ENCODE measurements at regions not wholly inside any gene's neighbourhood (a gene's known extent, or its start where the extent isn't known, plus 50 kb on each side); places are given as distances from the start of the nearest gene placed in this dataset.

GRCh38 chr1:50332941-50333594 lies 90.2 kb downstream of the DMRTA2 start:
- Histone ChIP-seq H3K9me3 (ENCODE audit: low read depth) (no peaks in the 10 kb centered on the region), H3F3A (ENCODE audit: insufficient read depth) (no peaks in the 10 kb centered on the region; the same call in 1 of the 2 replicates), H4K20me1 (ENCODE audit: insufficient read depth) (no peaks in the 10 kb centered on the region), H3K9me2 (ENCODE audit: insufficient read depth) (no peaks in the 10 kb centered on the region), H3K4me3 (peak overlapping the region; percentile 64), H3K27ac (no peak overlapping the region), H3K4me1 (ENCODE audit: insufficient read depth) (no peaks in the 10 kb centered on the region), H3K27me3 (replicated peaks; ENCODE audit: insufficient read depth) (peaks cover 12% of the 10 kb centered on the region), H3K36me3 (ENCODE audit: low read depth) (no peaks in the 10 kb centered on the region), H2AFZ (peak overlapping the region; percentile 90), H3K79me2 (ENCODE audit: insufficient read depth) (no peaks in the 10 kb centered on the region), H3K4me2 (ENCODE audit: unreplicated experiment) (peak overlapping the region; percentile 84), H3K9ac (no peak overlapping the region)
- 5 to 11% methylated on average over 36 to 41 of the region's 56 CpGs for WGBS, 2 experiments (ENCODE audit: low coverage in 1 of 2, low lambda C conversion rate in 2 of 2, missing lambda C conversion rate in 2 of 2)
- no peak for TF ChIP-seq EZH2phosphoT487 (IDR thresholded peaks at IDR 0.05; ENCODE audit: insufficient read depth, low read depth)
- DNase-seq: peak; percentile 68
- in situ Hi-C loops (cut with MboI): no loop called here

DNA sequence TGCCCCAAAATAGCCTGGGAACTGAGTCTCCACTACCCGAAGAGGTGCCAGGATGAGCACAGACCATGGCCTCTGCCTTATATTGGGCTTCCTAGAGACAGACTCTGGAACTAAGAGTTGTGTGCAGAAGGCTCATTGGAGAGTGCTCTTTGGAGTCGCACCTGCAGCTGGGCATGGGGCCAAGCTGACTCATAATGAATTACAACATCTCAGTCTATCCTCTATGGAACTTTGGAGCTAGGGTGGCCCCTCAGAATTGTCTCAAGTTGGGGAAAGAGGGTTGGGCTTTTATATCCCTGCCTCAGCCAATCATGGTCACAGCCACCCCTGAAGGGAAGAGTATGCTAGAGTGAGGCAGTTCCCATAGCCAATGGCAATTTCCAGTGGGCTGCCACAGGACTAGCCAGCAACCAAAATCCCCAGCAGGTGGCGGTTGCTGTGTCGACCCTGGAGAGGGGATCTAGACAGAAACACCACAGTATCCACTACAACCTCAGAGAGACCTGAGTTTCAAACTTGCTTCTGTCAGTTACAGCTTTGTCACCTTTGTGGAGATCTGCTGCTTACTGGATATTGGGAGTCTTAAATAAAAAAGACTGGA lies 93.8 kb downstream of the DMRTA2 start:
- Histone ChIP-seq H3K9me2 (ENCODE audit: insufficient read depth) (no peaks in the 10 kb centered on the region), H3K4me2 (ENCODE audit: unreplicated experiment) (no peak overlapping the region), H3K4me3 (no peak overlapping the region), H3K27ac (no peak overlapping the region), H3K36me3 (ENCODE audit: low read depth) (no peaks in the 10 kb centered on the region), H3K9ac (no peak overlapping the region), H3K27me3 (replicated peaks; ENCODE audit: insufficient read depth) (peaks cover 12% of the 10 kb centered on the region), H3K79me2 (ENCODE audit: insufficient read depth) (no peaks in the 10 kb centered on the region), H2AFZ (no peak overlapping the region), H3F3A (ENCODE audit: insufficient read depth) (no peaks in the 10 kb centered on the region; the same call in 1 of the 2 replicates), H4K20me1 (ENCODE audit: insufficient read depth) (no peaks in the 10 kb centered on the region), H3K4me1 (ENCODE audit: insufficient read depth) (no peaks in the 10 kb centered on the region), H3K9me3 (ENCODE audit: low read depth) (no peaks in the 10 kb centered on the region)
- 54% methylated on average over 4 of the region's 4 CpGs for WGBS, 2 experiments (ENCODE audit: low coverage in 1 of 2, low lambda C conversion rate in 2 of 2, missing lambda C conversion rate in 2 of 2)
- TF ChIP-seq EZH2 (IDR thresholded peaks at IDR 0.05; ENCODE audit: insufficient read depth, poor library complexity, severe bottlenecking): no peak
- no peak for TF ChIP-seq EZH2phosphoT487 (IDR thresholded peaks at IDR 0.05; ENCODE audit: insufficient read depth, low read depth)
- no peak for DNase-seq
- in situ Hi-C loops (cut with MboI): no loop called here

DNA sequence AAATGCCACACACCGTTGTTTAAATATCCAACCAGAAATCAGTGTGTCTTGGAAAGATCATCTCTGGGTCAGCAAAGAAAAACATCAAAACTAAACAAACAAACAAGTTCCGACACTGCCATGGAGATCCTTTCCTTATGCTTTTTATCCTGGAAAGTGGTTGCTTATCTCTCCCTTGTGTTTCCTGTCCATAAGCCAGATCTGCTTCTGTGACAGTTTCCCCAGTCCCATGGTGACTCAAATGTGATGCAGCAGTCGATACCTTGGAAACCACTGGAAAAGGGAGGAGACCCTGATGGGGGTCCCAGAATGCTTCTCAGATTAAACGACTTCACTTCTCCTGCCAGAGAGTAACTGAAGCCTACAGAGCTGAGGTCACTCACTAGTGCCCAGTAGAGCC lies 94.7 kb downstream of the DMRTA2 start:
- H3K9ac ChIP-seq: no peak overlapping the region

DNA sequence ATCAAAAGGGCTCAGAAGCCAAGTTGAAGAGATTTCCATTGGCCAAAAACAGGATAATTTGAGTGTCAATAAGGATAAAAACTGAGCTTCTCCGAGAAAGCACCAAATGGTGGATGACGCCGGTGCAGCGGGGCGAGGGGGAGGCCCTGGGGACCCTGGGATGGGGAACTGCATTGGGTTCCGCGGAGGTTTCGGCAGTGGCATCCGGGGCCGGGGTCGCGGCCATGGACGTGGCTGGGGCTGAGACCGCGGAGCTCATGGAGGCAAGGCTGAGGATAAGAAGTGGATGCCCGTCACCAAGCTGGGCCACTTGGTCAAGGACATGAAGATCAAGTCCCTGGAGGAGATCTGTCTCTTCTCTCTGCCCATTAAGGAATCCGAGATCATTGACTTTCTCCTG lies 97.2 kb downstream of the DMRTA2 start:
- Histone ChIP-seq H3K27me3 (replicated peaks; ENCODE audit: insufficient read depth) (no peaks in the 10 kb centered on the region), H3K36me3 (ENCODE audit: low read depth) (no peaks in the 10 kb centered on the region), H2AFZ (no peak overlapping the region), H3K4me3 (no peak overlapping the region), H3F3A (ENCODE audit: insufficient read depth) (no peaks in the 10 kb centered on the region), H4K20me1 (ENCODE audit: insufficient read depth) (no peaks in the 10 kb centered on the region), H3K4me2 (ENCODE audit: unreplicated experiment) (no peak overlapping the region), H3K27ac (no peak overlapping the region), H3K9me2 (ENCODE audit: insufficient read depth) (no peaks in the 10 kb centered on the region), H3K9me3 (ENCODE audit: low read depth) (no peaks in the 10 kb centered on the region), H3K9ac (no peak overlapping the region), H3K79me2 (ENCODE audit: insufficient read depth) (no peaks in the 10 kb centered on the region), H3K4me1 (ENCODE audit: insufficient read depth) (no peaks in the 10 kb centered on the region)
- 73 to 77% methylated on average over 17 of the region's 17 CpGs for WGBS, 2 experiments (ENCODE audit: low coverage in 1 of 2, low lambda C conversion rate in 2 of 2, missing lambda C conversion rate in 2 of 2)
- TF ChIP-seq EZH2phosphoT487 (IDR thresholded peaks at IDR 0.05; ENCODE audit: insufficient read depth, low read depth) (no peak), EZH2 (IDR thresholded peaks at IDR 0.05; ENCODE audit: insufficient read depth, poor library complexity, severe bottlenecking) (no peak)
- no peak for DNase-seq
- in situ Hi-C loops (cut with MboI): no loop called here

More for the DNA sequence above, 94.7 kb downstream of the DMRTA2 start:
- H3K9me2 ChIP-seq (ENCODE audit: insufficient read depth): no peaks in the 10 kb centered on the region
- H3K27me3 ChIP-seq (replicated peaks; ENCODE audit: insufficient read depth): peaks cover 12% of the 10 kb centered on the region
- H3K36me3 ChIP-seq (ENCODE audit: low read depth): no peaks in the 10 kb centered on the region
- H3F3A ChIP-seq (ENCODE audit: insufficient read depth): no peaks in the 10 kb centered on the region; the same call in 1 of the 2 replicates
- no peak overlapping the region for H2AFZ ChIP-seq
- no peak overlapping the region for H3K4me2 ChIP-seq (ENCODE audit: unreplicated experiment)
- no peak for DNase-seq
- TF ChIP-seq EZH2 (IDR thresholded peaks at IDR 0.05; ENCODE audit: insufficient read depth, poor library complexity, severe bottlenecking) (no peak), EZH2phosphoT487 (IDR thresholded peaks at IDR 0.05; ENCODE audit: insufficient read depth, low read depth) (no peak)
- H3K4me3 ChIP-seq: no peak overlapping the region
- H3K79me2 ChIP-seq (ENCODE audit: insufficient read depth): no peaks in the 10 kb centered on the region
- 12 to 19% methylated on average over 4 of the region's 4 CpGs for WGBS, 2 experiments (ENCODE audit: low coverage in 1 of 2, low lambda C conversion rate in 2 of 2, missing lambda C conversion rate in 2 of 2)
- no peaks in the 10 kb centered on the region for H3K4me1 ChIP-seq (ENCODE audit: insufficient read depth)
- H4K20me1 ChIP-seq (ENCODE audit: insufficient read depth): no peaks in the 10 kb centered on the region
- in situ Hi-C loops (cut with MboI): no loop called here
- H3K27ac ChIP-seq: no peak overlapping the region
- H3K9me3 ChIP-seq (ENCODE audit: low read depth): no peaks in the 10 kb centered on the region

All from GM23248 (cell line).